CD1c-positive myeloid dendritic cell (primary cell): ENCODE measurements at regions not wholly inside any gene's neighbourhood (a gene's known extent, or its start where the extent isn't known, plus 50 kb on each side); places are given as distances from the start of the nearest gene placed in this dataset.
"Not testable (repeated sequence)": the region's sequence is repeated elsewhere in the genome, so short reads cannot be mapped to it uniquely, and the experiment has no call there.

Experiments
- DNase-seq: peaks from one replicate; pipeline ENCODE4 v3.0.0-alpha.2; 2016; ENCODE audit errors: extremely low spot score

DNA sequence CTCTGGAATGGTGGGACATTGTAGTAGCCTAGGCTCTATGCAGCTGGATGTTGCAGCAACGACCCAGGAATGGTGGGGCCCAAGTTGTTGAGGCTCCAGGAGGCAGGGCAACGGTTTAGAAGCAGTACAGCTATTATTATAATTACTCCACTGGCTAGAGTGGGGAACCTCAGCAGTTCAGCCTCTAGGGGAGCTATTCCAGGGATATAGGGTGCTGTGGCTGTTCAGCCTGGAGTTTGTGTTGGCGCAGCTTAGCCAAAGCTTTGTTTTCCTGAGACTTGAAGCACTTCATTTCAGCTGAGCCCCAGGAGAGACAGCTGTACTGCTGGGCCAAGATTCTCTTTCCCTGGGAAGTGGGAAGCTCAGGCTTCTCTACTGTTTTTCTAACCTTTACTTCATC, 1023.0 kb upstream of the ATXN7L3B start:
- DNase-seq = no peak

DNA sequence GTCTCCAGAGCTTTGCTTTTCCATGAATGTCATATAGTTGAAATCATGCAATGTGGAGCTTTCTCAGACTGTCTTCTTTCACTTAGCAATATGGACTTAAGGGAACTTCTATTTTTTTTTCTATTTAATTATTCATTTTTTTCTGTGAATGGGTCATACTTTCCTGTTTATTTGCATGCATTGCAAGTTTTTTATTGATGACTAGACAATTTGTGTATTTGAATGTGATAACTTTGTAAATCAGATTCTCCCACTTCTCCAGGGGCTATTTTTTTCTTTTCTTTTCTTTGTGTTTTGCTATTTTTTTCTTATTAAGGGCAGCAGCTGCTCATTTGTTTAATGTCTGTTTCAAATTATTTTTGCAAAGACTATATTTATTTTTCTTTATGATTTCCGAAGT, 1019.8 kb upstream of the ATXN7L3B start:
- DNase-seq = no peak

DNA sequence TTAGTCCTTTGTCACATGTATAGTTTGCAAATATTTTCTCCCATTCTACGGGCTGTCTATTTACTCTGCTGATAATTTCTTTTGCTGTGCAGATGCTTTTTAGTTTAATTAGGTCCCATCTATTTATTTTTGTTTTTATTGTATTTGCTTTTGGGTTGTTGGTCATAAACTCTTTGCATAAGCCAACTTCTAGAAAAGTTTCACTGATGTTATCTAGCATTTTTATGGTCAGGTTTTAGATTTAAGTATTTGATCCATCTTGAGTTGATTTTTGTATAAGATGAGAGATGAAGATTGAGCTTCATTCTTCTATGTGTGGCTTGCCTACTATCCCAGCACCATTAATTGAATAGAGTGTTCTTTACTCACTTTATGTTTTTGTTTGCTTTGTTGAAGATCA, 1008.4 kb upstream of the ATXN7L3B start:
- no peak for DNase-seq

DNA sequence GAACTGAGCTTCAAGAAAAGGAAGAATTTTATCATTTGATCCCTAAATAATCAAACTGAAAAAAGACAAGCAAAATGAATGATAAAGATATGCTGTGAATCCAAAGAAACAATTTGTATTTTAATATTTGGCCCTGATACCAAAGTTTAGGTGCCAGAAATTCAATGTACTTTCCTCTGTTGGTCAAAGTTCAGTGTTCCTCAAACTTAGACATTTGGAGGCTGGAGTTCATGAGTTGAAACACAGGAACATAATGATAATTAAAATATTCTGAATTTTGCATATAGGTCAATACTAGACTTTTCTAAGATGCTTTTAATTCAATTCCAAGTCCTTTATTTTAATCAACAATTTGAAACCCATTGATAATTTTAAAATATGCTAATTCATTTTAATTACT, 1007.7 kb upstream of the ATXN7L3B start:
- DNase-seq = no peak

DNA sequence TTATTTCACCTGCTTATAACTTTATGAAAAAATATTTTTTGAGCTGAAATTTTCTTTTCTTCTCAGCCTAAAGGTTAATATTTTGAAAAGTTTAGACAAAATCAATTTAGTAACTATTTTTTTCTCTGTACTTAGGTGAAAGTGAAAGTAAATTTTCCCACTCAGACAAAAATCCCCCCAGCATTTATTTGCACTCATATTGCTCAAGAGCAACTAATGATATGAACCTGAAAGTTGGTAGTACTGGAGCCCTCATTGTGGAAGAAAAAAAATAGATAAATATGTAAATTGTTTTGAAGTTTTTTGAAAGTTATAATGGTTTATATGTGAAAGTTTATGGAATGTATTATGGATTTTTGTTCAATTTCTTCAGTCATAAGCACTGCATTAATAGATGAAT, 1005.9 kb upstream of the ATXN7L3B start:
- no peak for DNase-seq

DNA sequence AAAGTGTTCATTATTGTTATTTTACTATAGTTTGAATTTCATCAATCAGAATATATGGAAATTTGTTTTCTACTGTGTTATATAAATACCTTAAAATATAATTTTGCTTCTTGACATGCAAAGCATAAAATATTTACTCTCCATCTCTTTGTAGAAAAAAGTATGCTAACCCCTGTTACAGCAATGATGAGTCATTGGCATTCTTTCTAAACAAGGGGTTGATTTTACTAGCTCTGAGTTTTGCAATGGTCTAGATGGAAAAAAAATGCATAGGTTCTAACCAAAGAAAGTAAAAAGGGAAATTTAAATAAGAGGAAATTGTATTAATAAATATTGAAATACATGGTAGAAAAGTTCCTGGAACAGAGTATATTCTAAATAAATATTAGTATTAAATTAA, 990.2 kb upstream of the ATXN7L3B start:
- no peak for DNase-seq

DNA sequence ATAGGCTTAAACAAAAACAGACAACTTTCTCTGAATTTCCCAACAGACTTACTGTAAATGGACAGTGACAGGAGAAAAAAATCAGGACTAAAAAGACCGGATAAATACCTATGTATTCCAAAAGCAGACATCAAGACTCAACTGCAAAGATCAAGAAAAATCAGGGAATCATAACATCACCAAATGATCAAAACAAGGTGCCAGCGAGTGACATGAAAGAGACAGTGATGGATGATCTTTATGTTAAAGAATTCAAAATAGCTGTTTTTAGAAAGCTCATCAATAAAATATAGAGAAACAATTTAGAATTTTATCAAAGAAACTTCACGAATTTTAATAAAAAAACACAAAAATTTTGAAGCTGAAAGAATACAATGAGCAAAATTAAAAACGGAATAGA, 952.5 kb upstream of the ATXN7L3B start:
- DNase-seq = no peak

DNA sequence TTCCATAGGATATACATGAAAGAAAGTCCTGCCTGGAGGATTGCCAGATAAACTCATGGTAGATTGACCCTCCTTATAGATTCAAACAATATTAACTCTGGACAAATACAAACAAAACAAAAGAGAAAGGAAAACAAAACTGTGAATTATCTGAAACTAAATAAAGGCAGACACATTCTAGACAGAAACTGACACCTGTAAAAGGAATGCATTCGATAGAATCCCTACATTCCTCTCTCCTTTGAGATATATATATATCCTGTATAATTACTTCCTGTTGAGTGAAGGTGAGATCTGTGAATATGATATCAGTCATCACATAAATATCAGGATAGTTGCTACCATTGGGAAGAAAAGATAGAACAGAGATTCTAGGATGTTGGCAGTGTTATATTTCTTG, 948.4 kb upstream of the ATXN7L3B start:
- DNase-seq = no peak

DNA sequence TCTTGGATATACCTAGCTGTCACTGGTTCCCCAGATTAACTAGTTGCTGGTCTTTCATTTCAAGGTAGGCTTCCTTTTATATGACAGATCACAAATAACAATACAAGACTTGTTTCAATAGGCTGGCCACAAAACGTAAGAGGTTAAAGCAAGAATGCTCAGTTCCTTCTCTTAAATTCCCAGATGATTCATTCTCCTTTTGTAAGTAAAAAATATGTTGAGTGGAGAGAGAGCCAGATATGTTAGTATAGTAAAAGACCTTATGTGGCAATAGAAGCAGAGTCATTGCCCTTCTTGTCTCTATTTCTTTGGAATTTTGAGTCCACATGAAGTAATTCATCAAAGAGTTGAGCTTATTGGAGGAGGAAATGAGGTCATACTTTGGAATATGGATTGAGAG, 939.0 kb upstream of the ATXN7L3B start:
- DNase-seq = no peak

DNA sequence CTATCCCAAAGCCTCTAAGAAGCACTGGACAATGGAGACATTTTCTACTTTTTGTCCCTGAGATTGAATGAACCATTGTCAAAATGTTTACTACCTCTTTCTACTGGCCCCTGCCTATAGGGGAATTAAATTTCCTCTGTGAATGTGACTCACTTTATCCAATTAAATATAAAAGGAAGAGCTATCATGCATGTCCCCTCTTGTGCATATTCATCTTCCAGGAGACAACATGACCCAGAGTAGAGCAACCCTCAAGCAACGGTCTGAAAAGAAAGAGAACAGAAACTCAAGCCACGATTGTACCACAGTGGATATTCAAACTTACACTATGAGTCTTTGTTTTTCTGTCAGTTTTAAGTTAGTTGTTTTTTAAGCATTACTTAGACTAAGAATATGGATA, 938.4 kb upstream of the ATXN7L3B start:
- no peak for DNase-seq

DNA sequence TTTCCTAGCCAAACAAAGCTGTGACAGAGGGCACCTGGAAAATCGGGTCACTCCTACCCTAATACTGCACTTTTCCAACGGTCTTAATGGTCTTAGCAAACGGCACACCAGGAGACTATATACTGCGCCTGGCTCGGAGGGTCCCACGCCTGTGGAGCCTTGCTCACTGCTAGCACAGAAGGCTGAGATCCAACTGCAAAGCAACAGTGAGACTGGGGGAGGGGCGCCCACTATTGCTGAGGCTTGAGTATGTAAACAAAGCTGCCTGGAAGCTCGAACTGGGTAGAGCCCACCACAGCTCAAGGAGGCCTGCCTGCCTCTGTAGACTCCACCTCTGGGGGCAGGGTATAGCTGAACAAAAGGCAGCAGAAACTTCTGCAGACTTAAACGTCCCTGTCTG, 931.7 kb upstream of the ATXN7L3B start:
- not testable (repeated sequence) for DNase-seq

DNA sequence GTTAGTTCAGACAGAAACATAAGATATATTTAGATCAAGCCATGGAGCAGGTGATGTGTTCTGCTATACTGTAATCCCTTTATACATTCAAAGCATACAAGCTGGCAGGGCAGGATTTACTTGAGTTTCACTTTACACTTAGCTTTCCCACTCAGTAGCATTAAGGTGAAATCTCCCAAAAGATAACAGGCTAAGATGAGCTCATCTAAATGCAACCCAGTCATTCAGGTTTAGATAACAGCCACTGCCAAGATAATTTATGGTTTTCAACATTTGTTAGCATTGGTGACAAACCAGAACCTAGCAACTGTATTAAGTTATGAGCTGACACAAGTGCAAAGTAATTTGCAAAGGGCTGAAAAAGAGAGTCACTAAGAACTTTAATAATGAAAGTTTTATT, 925.1 kb upstream of the ATXN7L3B start:
- DNase-seq = no peak

DNA sequence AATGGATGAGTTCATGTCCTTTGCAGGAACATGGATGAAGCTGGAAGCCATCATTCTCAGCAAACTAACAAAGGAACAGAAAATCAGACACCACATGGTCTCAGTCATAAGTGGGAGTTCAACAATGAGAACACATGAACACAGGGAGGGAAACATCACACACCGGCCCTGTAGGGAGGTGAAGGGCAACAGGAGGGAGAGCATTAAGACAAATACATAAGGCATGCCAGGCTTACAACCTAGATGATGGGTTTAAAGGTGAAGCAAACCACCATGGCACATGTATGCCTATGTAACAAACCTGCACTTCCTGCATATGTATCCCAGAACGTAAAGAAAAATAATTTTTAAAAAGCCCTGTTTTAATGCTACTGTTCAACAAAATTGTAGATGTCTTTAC, 914.2 kb upstream of the ATXN7L3B start:
- no peak for DNase-seq

DNA sequence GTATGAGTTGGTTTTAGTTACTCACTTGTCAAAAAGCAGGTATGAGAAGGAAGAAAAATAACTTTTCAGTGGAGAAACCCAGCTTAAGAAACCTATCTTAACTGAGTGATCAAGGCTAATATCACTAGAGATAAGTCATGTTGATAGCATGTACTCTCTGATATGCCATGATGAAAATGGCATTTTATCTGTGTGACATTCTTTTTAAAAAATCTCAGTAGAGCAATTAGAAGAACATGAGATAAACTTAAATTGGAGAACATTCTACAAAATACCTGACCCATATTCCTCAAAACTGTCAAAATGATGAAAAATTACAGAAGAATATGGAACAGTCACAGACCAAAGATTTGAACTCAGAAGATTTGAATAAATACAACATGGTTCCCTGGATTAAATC, 912.4 kb upstream of the ATXN7L3B start:
- no peak for DNase-seq

DNA sequence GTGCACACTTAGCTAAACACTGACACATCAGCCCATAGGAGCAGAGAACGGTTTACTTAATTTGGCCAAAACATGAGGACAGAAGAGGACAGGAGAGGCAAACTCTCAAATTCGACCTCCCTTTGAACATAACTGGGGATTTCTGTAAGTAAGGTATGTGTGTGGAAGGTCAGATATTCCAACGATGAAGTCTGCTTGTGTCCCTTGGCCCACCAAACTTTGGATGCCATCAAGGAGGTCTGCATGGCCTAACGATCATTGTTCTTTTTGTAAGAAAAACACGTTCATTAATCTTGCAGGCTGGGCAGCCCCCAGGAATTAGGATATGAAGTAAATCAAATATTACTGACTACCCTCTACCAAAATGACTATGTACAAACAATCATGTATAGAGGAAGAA, 908.5 kb upstream of the ATXN7L3B start:
- no peak for DNase-seq

DNA sequence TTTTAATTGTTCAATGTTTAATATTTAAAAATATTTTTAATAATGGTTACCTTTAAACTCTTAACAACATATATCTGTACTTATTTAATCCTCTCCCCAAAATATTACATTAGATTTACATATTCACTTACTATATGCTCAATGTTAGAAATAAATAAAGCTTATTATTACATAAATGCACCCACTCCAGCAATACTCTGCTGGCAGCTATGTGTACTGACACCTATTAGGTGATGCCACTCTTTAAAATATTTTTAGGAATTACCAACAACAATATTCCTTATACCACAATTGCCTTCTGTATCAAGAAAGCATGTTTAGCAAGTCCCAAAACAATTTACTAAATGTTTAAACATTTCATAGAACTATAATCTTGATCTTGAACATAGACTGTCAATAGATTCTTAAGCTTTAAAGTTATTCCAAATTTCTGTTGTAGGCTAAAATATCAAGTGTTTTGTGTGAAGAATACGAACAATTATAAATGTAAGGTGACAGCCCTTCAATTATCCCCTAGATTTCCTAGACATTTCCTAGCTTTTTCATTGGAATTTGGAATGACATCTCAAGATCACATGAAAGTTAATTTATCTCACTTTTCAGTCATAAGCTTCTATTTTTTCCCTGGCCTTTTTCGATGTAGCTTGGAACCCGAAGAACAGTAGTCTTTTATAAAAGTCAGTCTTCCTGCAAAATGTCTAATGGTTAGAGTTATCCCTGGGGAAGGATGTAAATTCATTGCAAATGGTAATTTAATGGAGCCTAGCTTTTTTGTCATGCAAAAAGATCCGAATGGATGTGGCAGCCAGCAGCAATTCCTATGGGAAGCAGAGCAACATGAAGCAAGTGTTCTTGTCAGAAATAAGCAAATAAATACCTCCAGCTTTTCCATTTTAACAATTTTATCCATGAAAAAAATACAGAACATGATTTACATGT, 907.5 kb upstream of the ATXN7L3B start:
- DNase-seq = no peak

DNA sequence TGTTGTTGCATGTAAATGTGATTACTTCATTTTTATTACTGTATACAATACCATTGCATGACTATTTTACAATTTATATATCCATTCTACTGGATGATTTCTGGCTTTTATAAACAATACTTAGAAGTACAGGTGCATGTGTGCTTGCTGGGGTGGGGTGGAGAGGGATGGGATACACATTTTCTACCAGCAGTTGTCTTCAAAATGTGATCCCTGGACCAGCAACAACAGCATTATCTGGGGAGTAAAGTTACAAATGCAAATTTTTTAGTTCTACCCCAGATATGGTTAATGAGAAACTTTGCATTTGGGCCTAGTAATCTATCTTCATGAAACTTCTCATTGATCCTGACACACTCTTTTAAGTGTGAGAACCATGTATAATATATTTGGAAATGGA, 905.4 kb upstream of the ATXN7L3B start:
- no peak for DNase-seq

DNA sequence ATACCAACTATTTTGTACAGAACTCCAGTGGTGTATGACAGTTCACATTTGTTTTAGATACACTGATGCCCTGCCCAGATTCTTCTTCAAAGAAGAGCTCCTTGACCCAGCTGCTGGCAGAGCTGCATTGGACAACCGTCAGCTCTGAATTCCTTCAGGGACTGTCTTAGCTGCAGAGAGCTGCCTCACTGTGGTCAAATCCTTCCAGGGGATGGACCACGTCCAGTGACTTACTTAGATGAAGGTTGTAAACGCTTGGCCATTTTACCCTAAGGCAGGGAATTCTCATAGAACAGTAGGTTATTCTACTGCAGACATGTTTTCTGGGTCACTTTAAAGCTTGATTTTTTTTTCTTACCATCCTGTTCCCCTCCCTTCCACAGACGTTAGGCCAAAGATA, 905.0 kb upstream of the ATXN7L3B start:
- DNase-seq = no peak

DNA sequence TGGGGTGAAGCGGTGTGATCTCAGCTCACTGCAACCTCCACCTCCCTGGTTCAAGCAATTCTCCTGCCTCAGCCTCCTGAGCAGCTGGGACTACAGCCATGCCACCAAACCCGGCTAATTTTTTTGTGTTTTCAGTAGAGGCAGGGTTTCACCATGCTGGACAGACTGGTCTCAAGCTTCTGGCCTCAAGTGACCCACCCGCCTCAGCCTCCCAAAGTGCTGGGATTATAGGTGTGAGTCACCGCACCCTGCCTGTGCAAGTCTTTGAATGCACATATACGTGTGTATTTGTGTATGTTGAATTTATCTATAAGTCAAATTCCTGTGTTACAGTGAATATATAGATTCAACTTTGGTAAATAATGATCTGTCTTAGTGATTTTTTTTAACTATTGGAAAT, 898.2 kb upstream of the ATXN7L3B start:
- DNase-seq = not testable (repeated sequence)

DNA sequence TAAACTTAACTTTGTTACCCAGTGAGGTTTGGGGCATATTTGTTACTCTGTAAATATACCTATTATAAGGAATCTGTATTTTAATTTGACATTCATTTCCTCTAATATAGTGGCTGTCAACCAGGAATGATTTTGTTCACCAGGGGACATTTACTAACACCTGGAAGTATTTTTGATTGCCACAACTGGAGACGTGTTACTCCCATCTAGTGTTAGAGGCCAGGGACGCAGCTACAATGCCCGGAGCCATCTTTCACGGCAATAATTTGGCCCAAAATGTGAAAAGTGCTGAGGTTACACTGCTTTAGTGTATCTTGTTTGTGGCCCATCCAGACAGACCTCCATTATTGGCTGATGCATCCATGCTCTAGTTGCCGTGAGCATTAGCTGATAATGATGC, 881.3 kb upstream of the ATXN7L3B start:
- no peak for DNase-seq

DNA sequence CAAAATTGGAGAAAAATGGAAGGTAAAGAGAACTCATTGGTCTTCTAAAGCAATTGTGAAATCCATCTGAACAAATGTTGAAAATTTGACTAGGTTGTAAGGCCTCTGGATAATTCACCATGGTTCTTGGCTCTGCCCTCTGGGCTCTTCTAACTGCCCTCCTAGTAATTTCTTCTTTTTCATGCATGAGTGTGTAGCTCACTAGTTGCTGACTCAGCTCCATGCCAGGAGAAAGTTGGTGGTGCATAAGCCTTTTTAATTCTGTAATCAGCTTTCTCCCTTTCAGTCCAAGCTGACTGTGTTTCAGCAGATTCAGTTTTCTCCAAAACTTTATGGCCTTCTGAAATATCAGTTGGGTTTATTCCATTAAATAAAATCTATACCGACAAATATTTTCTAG, 877.8 kb upstream of the ATXN7L3B start:
- DNase-seq = no peak

DNA sequence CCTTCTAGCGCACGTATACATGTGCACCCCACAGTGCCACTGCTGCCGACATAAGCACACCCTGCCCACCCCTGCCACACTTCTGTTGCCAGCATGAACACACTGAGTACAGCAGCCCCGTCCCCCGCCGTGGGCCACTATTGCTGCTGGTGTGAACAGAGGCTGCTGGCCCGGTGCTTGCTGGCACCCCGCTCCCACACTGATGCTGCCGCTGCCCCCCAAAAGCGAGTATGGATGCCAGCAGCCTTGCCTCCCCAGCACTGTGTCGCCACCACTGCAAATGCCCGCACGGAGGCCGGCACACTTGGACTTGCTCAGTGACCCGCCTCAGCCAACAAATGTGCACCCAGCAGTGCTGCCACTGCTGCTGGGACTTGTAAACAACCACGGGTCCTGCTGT, 872.4 kb upstream of the ATXN7L3B start:
- no peak for DNase-seq

DNA sequence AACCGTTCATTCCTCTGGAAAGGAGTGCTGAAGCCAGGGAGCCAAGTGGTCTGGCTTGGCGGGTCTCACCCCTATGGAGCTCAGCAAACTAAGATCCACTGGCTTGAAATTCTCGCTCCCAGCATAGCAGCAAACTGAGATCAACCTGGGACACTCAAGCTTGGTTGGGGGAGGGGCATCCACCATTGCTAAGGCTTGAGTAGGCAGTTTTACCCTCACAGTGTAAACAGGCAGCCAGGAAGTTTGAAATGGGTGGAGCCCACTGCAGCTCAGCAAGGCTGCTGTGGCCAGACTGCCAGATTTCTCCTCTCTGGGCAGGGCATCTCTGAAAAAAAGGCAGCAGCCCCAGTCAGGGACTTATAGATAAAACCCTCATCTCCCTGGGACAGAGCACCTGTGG, 866.1 kb upstream of the ATXN7L3B start:
- DNase-seq = not testable (repeated sequence)
